H9 (cell line): ENCODE measurements at regions not wholly inside any gene's neighbourhood (a gene's known extent, or its start where the extent isn't known, plus 50 kb on each side); places are given as distances from the start of the nearest gene placed in this dataset.

Source experiments
- DNase-seq: peaks from one replicate; pipeline ENCODE4 v3.0.0-alpha.2; 2017
- H2AFZ ChIP-seq: one replicate; pipeline ENCODE4 v1.6.1; 2013; ENCODE audit warnings: mild to moderate bottlenecking, low read length, control low read depth, moderate library complexity
- H2AK5ac ChIP-seq: 2 replicates; pipeline ENCODE4 v1.6.1; 2013; ENCODE audit warnings: low read length, control low read depth, mixed read lengths; ENCODE audit not compliant: insufficient read length
- H2BK120ac ChIP-seq: one replicate; pipeline ENCODE4 v1.6.1; 2013; ENCODE audit warnings: low read depth, mild to moderate bottlenecking, low read length, control low read depth, inconsistent platforms; ENCODE audit not compliant: poor library complexity, severe bottlenecking
- H2BK12ac ChIP-seq: 2 replicates; pipeline ENCODE4 v1.6.1; 2013; ENCODE audit warnings: low read length, control low read depth, mixed read lengths, low read depth; ENCODE audit not compliant: insufficient read length
- H2BK15ac ChIP-seq: 2 replicates; pipeline ENCODE4 v1.6.1; 2013; ENCODE audit warnings: low read depth, low read length, control low read depth
- H2BK20ac ChIP-seq: one replicate; pipeline ENCODE4 v1.6.1; 2013; ENCODE audit warnings: low read depth, mild to moderate bottlenecking, low read length, control low read depth, inconsistent platforms; ENCODE audit not compliant: poor library complexity, severe bottlenecking
- H2BK5ac ChIP-seq: 2 replicates; pipeline ENCODE4 v1.6.1; 2013; ENCODE audit warnings: low read length, control low read depth, mixed read lengths; ENCODE audit not compliant: insufficient read length
- H3K14ac ChIP-seq: 2 replicates; pipeline ENCODE4 v1.6.1; 2013; ENCODE audit warnings: low read length, control low read depth; ENCODE audit not compliant: insufficient read depth
- H3K18ac ChIP-seq: 2 replicates; pipeline ENCODE4 v1.6.1; 2013; ENCODE audit warnings: low read depth, mild to moderate bottlenecking, mixed read lengths, low read length, control low read depth; ENCODE audit not compliant: insufficient read length
- H3K23ac ChIP-seq: 2 replicates; pipeline ENCODE4 v1.6.1; 2013; ENCODE audit warnings: low read length, control low read depth, mixed read lengths, low read depth; ENCODE audit not compliant: insufficient read length
- H3K23me2 ChIP-seq: 2 replicates; pipeline ENCODE4 v1.6.1; 2013; ENCODE audit warnings: low read depth, mild to moderate bottlenecking, mixed read lengths, low read length, control low read depth; ENCODE audit not compliant: insufficient read length, poor library complexity, severe bottlenecking
- H3K27ac ChIP-seq: 2 replicates; pipeline ENCODE4 v1.5.1; 2013; ENCODE audit warnings: low read length, control low read depth, mixed read lengths, low read depth; ENCODE audit not compliant: insufficient read length
- H3K27me3 ChIP-seq: 2 replicates; pipeline ENCODE4 v1.6.1; 2013; ENCODE audit warnings: low read length, control low read depth, inconsistent platforms; ENCODE audit not compliant: insufficient read depth
- H3K4ac ChIP-seq: 2 replicates; pipeline ENCODE4 v1.6.1; 2013; ENCODE audit warnings: low read depth, mild to moderate bottlenecking, control low read depth, inconsistent platforms, low read length, moderate library complexity
- H3K4me1 ChIP-seq: 2 replicates; pipeline ENCODE4 v1.6.1; 2013; ENCODE audit warnings: low read length, control low read depth, inconsistent platforms; ENCODE audit not compliant: insufficient read depth
- H3K4me2 ChIP-seq: 2 replicates; pipeline ENCODE4 v1.6.1; 2013; ENCODE audit warnings: low read length, control low read depth, mixed read lengths; ENCODE audit not compliant: insufficient read length, insufficient read depth
- H3K56ac ChIP-seq: 2 replicates; pipeline ENCODE4 v1.6.1; 2013; ENCODE audit warnings: low read depth, mild to moderate bottlenecking, mixed read lengths, low read length, control low read depth; ENCODE audit not compliant: insufficient read length
- H3K79me1 ChIP-seq: 2 replicates; pipeline ENCODE4 v1.6.1; 2013; ENCODE audit warnings: low read depth, mild to moderate bottlenecking, moderate library complexity, low read length, control low read depth, inconsistent platforms; ENCODE audit not compliant: insufficient read depth, poor library complexity, severe bottlenecking
- H3K79me2 ChIP-seq: 2 replicates; pipeline ENCODE4 v1.6.1; 2013; ENCODE audit warnings: low read length, control low read depth, inconsistent platforms; ENCODE audit not compliant: insufficient read depth
- H3K9ac ChIP-seq: 2 replicates; pipeline ENCODE4 v1.6.1; 2013; ENCODE audit warnings: low read length, control low read depth, mixed read lengths; ENCODE audit not compliant: insufficient read length; ENCODE audit errors: extremely low read depth
- H3K9me3 ChIP-seq: one replicate; pipeline ENCODE4 v1.6.1; 2013; ENCODE audit warnings: low read depth, low read length, inconsistent platforms; ENCODE audit not compliant: control insufficient read depth
- H3T11ph ChIP-seq: one replicate; pipeline ENCODE4 v1.6.1; 2013; ENCODE audit warnings: mild to moderate bottlenecking, low read length, control low read depth, inconsistent platforms
- H4K20me1 ChIP-seq: one replicate; pipeline ENCODE4 v1.6.1; 2013; ENCODE audit not compliant: control insufficient read depth, insufficient read length, insufficient read depth
- H4K5ac ChIP-seq: 2 replicates; pipeline ENCODE4 v1.6.1; 2013; ENCODE audit warnings: low read depth, mild to moderate bottlenecking, mixed read lengths, low read length, control low read depth; ENCODE audit not compliant: insufficient read length
- H4K8ac ChIP-seq: replicated peaks from 2 replicates; pipeline ENCODE4 v1.6.1; 2013; ENCODE audit warnings: low read length, control low read depth, mixed read lengths, low read depth; ENCODE audit not compliant: insufficient read length
- H4K91ac ChIP-seq: 2 replicates; pipeline ENCODE4 v1.6.1; 2013; ENCODE audit warnings: low read depth, mild to moderate bottlenecking, moderate library complexity, mixed read lengths, low read length, control low read depth; ENCODE audit not compliant: insufficient read length
- H3K27ac Mint-ChIP-seq, 3 experiments: 2 replicates in 2 of 3; 3 replicates in 1 of 3; pipeline ENCODE4 v1.8.0; 2020 to 2021; ENCODE audit warnings: mixed read lengths in 3 of 3, mild to moderate bottlenecking in 1 of 3, moderate library complexity in 1 of 3
- H3K27me3 Mint-ChIP-seq: 2 replicates; pipeline ENCODE4 v1.8.0; 2021; ENCODE audit warnings: low read depth, mild to moderate bottlenecking, moderate library complexity, mixed read lengths
- H3K36me3 Mint-ChIP-seq, 3 experiments: 2 replicates in 2 of 3; 3 replicates in 1 of 3; pipeline ENCODE4 v1.8.0; 2020 to 2021; ENCODE audit warnings: low read depth in 3 of 3, mixed read lengths in 3 of 3; ENCODE audit not compliant: insufficient read depth in 1 of 3
- H3K4me1 Mint-ChIP-seq, 2 experiments: 2 replicates each; pipeline ENCODE4 v1.8.0; 2020; ENCODE audit warnings: mixed read lengths in 2 of 2
- H3K4me3 Mint-ChIP-seq, 2 experiments: 2 replicates in 1 of 2; 3 replicates in 1 of 2; pipeline ENCODE4 v1.8.0; 2020 to 2021; ENCODE audit warnings: mild to moderate bottlenecking in 2 of 2, mixed read lengths in 2 of 2, moderate library complexity in 1 of 2
- H3K9me3 Mint-ChIP-seq, 2 experiments: 2 replicates in 1 of 2; 3 replicates in 1 of 2; pipeline ENCODE4 v1.8.0; 2020; ENCODE audit warnings: mild to moderate bottlenecking in 2 of 2, mixed read lengths in 2 of 2, moderate library complexity in 1 of 2
- CTCF ChIP-seq: fragments of 200-600 bp; sonication (generic); conservative IDR thresholded peaks from 3 replicates; pipeline ENCODE4 v1.8.0; 2021; ENCODE audit warnings: antibody characterized with exemption, mild to moderate bottlenecking
- WGBS: extraction: QIAGEN DNeasy Blood & Tissue Kit; methylation state at CpG from one replicate; pipeline ENCODE4 v1.1.7; 2013; ENCODE audit warnings: missing lambda C conversion rate, low lambda C conversion rate, mixed read lengths; ENCODE audit not compliant: insufficient read length; ENCODE audit errors: extremely low coverage; 5-methylcytosine and 5-hydroxymethylcytosine counted together

GRCh38 chr18:44198612-44199284, 481.9 kb upstream of the SETBP1 start:
- no CpG with 5 or more reads among the region's 4 CpGs for WGBS
- H3K4me2 ChIP-seq: no peak overlapping the region
- H3K18ac ChIP-seq: no peak overlapping the region
- H2BK5ac ChIP-seq: no peak overlapping the region
- H2BK20ac ChIP-seq: no peak overlapping the region
- Mint-ChIP-seq H3K27me3 (no peaks in the 10 kb centered on the region), H3K4me1 (no peaks in the 10 kb centered on the region), H3K27ac (no peak overlapping the region), H3K4me3 (no peak overlapping the region), H3K9me3 (no peaks in the 10 kb centered on the region; a peak in 1 of 5 replicates), H3K36me3 (no peaks in the 10 kb centered on the region)
- no peak overlapping the region for H2AK5ac ChIP-seq
- no peak overlapping the region for H3K23ac ChIP-seq
- H2BK15ac ChIP-seq: no peak overlapping the region
- H3K56ac ChIP-seq: no peak overlapping the region
- H3K27ac ChIP-seq: no peak overlapping the region
- no peak overlapping the region for H3T11ph ChIP-seq
- no peak overlapping the region for H3K9ac ChIP-seq
- H3K79me1 ChIP-seq: no peaks in the 10 kb centered on the region
- no peaks in the 10 kb centered on the region for H4K20me1 ChIP-seq
- DNase-seq: no peak
- no peak overlapping the region for H2AFZ ChIP-seq
- TF ChIP-seq CTCF: no peak
- H2BK12ac ChIP-seq: no peak overlapping the region
- no peak overlapping the region for H4K5ac ChIP-seq
- no peaks in the 10 kb centered on the region for H3K27me3 ChIP-seq
- no peaks in the 10 kb centered on the region for H3K23me2 ChIP-seq
- H4K91ac ChIP-seq: no peak overlapping the region
- H3K79me2 ChIP-seq: no peaks in the 10 kb centered on the region
- H3K4ac ChIP-seq: no peak overlapping the region
- H3K14ac ChIP-seq: no peak overlapping the region
- no peaks in the 10 kb centered on the region for H3K4me1 ChIP-seq
- H4K8ac ChIP-seq: no peak overlapping the region
- H2BK120ac ChIP-seq: no peak overlapping the region
- H3K9me3 ChIP-seq: no peaks in the 10 kb centered on the region
